ENCODE measurements at regions not wholly inside any gene's neighbourhood (a gene's known extent, or its start where the extent isn't known, plus 50 kb on each side); places are given as distances from the start of the nearest gene placed in this dataset.

DNA sequence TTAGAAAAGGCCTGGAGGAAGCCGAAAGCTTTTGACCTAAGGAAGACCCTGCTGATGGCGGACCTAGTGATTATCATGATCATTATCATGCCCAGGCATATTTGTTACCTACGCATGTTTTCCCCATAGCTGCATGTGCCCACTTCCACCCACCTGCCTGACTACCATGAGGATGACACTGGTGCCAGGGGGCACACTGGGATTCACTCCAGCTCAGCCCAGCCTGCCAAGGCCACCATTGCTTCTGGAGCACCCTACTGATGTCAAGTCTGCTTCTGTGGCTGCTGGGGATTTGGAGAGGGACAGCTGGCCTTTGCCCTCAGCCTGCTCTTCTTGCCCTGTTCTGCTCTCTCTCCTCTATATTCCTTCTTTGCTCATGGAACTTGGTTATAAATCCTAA, 124.7 kb upstream of the NALF2 start:
- TF ChIP-seq EP300 (IDR thresholded peaks at IDR 0.05) (no peak), POLR2A (IDR thresholded peaks at IDR 0.05) (no peak), POLR2AphosphoS5 (IDR thresholded peaks at IDR 0.05) (no peak)
- TF ChIP-seq, protein P1, sequence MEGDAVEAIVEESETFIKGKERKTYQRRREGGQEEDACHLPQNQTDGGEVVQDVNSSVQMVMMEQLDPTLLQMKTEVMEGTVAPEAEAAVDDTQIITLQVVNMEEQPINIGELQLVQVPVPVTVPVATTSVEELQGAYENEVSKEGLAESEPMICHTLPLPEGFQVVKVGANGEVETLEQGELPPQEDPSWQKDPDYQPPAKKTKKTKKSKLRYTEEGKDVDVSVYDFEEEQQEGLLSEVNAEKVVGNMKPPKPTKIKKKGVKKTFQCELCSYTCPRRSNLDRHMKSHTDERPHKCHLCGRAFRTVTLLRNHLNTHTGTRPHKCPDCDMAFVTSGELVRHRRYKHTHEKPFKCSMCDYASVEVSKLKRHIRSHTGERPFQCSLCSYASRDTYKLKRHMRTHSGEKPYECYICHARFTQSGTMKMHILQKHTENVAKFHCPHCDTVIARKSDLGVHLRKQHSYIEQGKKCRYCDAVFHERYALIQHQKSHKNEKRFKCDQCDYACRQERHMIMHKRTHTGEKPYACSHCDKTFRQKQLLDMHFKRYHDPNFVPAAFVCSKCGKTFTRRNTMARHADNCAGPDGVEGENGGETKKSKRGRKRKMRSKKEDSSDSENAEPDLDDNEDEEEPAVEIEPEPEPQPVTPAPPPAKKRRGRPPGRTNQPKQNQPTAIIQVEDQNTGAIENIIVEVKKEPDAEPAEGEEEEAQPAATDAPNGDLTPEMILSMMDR (IDR thresholded peaks at IDR 0.05) = no peak

All from gastroesophageal sphincter (tissue), 3 donors.